ENCODE measurements at regions not wholly inside any gene's neighbourhood (a gene's known extent, or its start where the extent isn't known, plus 50 kb on each side); places are given as distances from the start of the nearest gene placed in this dataset.

- Histone ChIP-seq H3K9ac (replicated peaks; ENCODE audit: extremely low read depth, insufficient read depth, low read length) (no peak overlapping the region), H4K20me1 (replicated peaks; ENCODE audit: control insufficient read depth, extremely low read depth, insufficient read depth, low read length) (no peaks in the 10 kb centered on the region), H3K4me1 (ENCODE audit: control insufficient read depth, extremely low read depth, insufficient read depth, low read length) (no peaks in the 10 kb centered on the region), H3K79me2 (ENCODE audit: control insufficient read depth, insufficient read depth, low read length) (no peaks in the 10 kb centered on the region), H3K27ac (ENCODE audit: insufficient read depth, low read depth, low read length) (no peak overlapping the region), H3K4me3 (replicated peaks in 1 of 3; ENCODE audit: insufficient read depth in 1 of 3, low read depth in 1 of 3, low read length in 3 of 3) (no peak overlapping the region), H3K27me3 (ENCODE audit: control insufficient read depth in 2 of 2, insufficient read depth in 2 of 2, low read length in 2 of 2) (peaks cover 34 to 40% of the 10 kb centered on the region in 2 experiments), H3K4me2 (ENCODE audit: insufficient read depth, low read length) (no peak overlapping the region), H3K9me3 (replicated peaks; ENCODE audit: control insufficient read depth, insufficient read depth, low read length) (no peaks in the 10 kb centered on the region), H3K36me3 (ENCODE audit: control insufficient read depth in 2 of 2, extremely low read depth in 1 of 2, insufficient read depth in 2 of 2, low read length in 2 of 2) (no peaks in the 10 kb centered on the region), H2AFZ (ENCODE audit: low read depth, low read length) (no peak overlapping the region), H3K9me1 (replicated peaks; ENCODE audit: control insufficient read depth, extremely low read depth, insufficient read depth, low read length) (no peaks in the 10 kb centered on the region)
- ChIA-PET POLR2A (no interaction called here), CTCF (interaction anchor here (0.8 to 1.4 kb wide), 3 partner anchors 11 to 337 kb away, joined by 3 to 5 read pairs (median 3); no protein-coding TSS in a partner anchor)
- FAIRE-seq (no peak), DNase-seq (ENCODE audit: low read depth, low spot score) (no peak)
- dilution Hi-C loops (cut with MboI; ENCODE audit: extremely low pct_ligation_motif_present, low sequenced_read_pairs) (no loop called here), intact Hi-C loops (cut with micrococcal nuclease) (no loop called here)
- TF ChIP-seq MAX (IDR thresholded peaks at IDR 0.05; ENCODE audit: insufficient read depth, insufficient read length) (no peak), MYC (IDR thresholded peaks at IDR 0.05; ENCODE audit: low read depth, low read length) (no peak), POLR2A (IDR thresholded peaks at IDR 0.05; ENCODE audit: low read depth, low read length) (no peak), GATA2 (IDR thresholded peaks at IDR 0.05; ENCODE audit: insufficient read depth, insufficient read length, low read depth, low read length) (no peak), JUN (IDR thresholded peaks at IDR 0.05; ENCODE audit: borderline replicate concordance, insufficient read depth, insufficient read length, low read depth) (no peak), EZH2 (IDR thresholded peaks at IDR 0.05; ENCODE audit: borderline replicate concordance, low read depth, low read length, severe bottlenecking) (no peak), POLR2AphosphoS5 (IDR thresholded peaks at IDR 0.05; ENCODE audit: insufficient read depth, low read depth, low read length) (no peak), FOS (IDR thresholded peaks at IDR 0.05; ENCODE audit: borderline replicate concordance, insufficient read depth, low read length) (no peak)
- TF ChIP-seq, protein P1, sequence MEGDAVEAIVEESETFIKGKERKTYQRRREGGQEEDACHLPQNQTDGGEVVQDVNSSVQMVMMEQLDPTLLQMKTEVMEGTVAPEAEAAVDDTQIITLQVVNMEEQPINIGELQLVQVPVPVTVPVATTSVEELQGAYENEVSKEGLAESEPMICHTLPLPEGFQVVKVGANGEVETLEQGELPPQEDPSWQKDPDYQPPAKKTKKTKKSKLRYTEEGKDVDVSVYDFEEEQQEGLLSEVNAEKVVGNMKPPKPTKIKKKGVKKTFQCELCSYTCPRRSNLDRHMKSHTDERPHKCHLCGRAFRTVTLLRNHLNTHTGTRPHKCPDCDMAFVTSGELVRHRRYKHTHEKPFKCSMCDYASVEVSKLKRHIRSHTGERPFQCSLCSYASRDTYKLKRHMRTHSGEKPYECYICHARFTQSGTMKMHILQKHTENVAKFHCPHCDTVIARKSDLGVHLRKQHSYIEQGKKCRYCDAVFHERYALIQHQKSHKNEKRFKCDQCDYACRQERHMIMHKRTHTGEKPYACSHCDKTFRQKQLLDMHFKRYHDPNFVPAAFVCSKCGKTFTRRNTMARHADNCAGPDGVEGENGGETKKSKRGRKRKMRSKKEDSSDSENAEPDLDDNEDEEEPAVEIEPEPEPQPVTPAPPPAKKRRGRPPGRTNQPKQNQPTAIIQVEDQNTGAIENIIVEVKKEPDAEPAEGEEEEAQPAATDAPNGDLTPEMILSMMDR (IDR thresholded peaks at IDR 0.05; ENCODE audit: extremely low read depth in 1 of 2, insufficient read depth in 1 of 2, low read depth in 1 of 2, low read length in 2 of 2) = no peak
- BruUV-seq (replicated peaks) = no TSS peak
Observed at GRCh38 chr20:34185766-34186620, 55.2 kb upstream of the ASIP start.
